Progenitor cell of endocrine pancreas (in vitro differentiated cells): ENCODE measurements at regions not wholly inside any gene's neighbourhood (a gene's known extent, or its start where the extent isn't known, plus 50 kb on each side); places are given as distances from the start of the nearest gene placed in this dataset.

Experiments used
- DNase-seq: peaks from one replicate; pipeline ENCODE4 v3.0.0; 2021; ENCODE audit warnings: low spot score; ENCODE audit not compliant: unreplicated experiment
- H3K27ac Mint-ChIP-seq: 2 replicates; pipeline ENCODE4 v1.8.0; 2021; ENCODE audit warnings: mild to moderate bottlenecking, moderate library complexity, mixed read lengths
- H3K27me3 Mint-ChIP-seq: 2 replicates; pipeline ENCODE4 v1.8.0; 2021; ENCODE audit warnings: mixed read lengths
- H3K36me3 Mint-ChIP-seq: 2 replicates; pipeline ENCODE4 v1.8.0; 2022; ENCODE audit warnings: mixed read lengths; ENCODE audit not compliant: insufficient read depth
- H3K4me1 Mint-ChIP-seq: 2 replicates; pipeline ENCODE4 v1.8.0; 2021; ENCODE audit warnings: low read depth, mixed read lengths
- H3K4me3 Mint-ChIP-seq: 2 replicates; pipeline ENCODE4 v1.8.0; 2021; ENCODE audit warnings: low read depth, mild to moderate bottlenecking, moderate library complexity, mixed read lengths
- H3K9me3 Mint-ChIP-seq: 2 replicates; pipeline ENCODE4 v1.8.0; 2021; ENCODE audit warnings: low read depth, mixed read lengths
- TF ChIP-seq, protein P1 (sequence below): fragments of 200-600 bp; sonication (generic); IDR thresholded peaks from one replicate; pipeline ENCODE4 v1.5.0; 2021; ENCODE audit warnings: antibody characterized with exemption, mild to moderate bottlenecking; ENCODE audit not compliant: unreplicated experiment

DNA sequence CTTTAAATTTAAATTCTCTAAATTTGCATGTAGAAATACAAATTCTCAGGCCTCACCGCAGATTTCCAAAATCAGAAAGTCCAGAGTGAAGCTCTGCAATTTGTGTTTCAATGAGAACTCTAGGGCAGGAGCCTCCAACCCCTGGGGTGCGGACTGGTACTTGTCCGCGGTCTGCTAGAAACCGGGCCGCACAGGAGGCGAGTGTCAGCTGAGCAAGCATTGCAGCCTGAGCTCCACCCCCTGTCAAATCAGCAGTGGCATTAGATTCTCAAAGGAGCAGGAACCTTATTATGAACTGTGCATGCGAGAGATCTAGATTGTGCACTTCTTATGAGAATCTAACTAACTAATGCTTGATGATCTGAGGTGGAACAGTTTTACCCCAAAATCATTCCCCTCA is 203.0 kb upstream of the PCSK2 start:
- Mint-ChIP-seq H3K27ac (no peak overlapping the region), H3K4me3 (no peak overlapping the region), H3K4me1 (peaks cover 3% of the 10 kb centered on the region), H3K36me3 (peaks cover 2% of the 10 kb centered on the region), H3K9me3 (peaks cover 11% of the 10 kb centered on the region), H3K27me3 (peaks cover 30% of the 10 kb centered on the region)
- TF ChIP-seq, protein P1, sequence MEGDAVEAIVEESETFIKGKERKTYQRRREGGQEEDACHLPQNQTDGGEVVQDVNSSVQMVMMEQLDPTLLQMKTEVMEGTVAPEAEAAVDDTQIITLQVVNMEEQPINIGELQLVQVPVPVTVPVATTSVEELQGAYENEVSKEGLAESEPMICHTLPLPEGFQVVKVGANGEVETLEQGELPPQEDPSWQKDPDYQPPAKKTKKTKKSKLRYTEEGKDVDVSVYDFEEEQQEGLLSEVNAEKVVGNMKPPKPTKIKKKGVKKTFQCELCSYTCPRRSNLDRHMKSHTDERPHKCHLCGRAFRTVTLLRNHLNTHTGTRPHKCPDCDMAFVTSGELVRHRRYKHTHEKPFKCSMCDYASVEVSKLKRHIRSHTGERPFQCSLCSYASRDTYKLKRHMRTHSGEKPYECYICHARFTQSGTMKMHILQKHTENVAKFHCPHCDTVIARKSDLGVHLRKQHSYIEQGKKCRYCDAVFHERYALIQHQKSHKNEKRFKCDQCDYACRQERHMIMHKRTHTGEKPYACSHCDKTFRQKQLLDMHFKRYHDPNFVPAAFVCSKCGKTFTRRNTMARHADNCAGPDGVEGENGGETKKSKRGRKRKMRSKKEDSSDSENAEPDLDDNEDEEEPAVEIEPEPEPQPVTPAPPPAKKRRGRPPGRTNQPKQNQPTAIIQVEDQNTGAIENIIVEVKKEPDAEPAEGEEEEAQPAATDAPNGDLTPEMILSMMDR, result no peak
- DNase-seq, result no peak

DNA sequence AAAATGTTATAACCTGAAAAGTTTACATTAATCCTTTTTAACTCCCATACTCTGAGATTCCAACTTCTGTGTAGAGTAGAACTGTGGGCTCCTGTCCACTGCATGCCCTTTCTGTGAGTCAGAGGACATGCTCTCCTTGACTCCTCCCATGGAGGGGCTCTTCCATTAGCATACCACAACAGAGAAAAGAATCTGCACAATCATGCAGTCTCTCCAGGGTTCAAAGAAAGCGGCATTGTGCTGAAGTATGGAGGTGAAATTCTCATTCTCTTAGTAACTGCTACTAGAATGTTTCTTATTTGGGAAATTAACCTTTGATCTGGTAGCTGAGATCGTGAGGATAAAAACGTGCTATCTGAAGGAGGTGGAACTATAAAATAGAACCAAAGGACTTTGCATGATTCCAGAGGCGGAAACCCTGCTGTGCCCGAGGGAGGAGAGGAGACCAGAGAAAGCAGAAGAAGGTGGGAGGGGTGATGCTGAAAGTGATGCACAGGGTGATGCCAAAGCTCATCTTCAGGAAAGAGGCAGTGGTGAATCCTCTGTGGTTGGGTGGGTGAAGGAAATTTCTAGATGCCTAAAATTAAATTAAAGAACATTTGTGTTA is 202.2 kb upstream of the PCSK2 start:
- H3K27me3 Mint-ChIP-seq, result peaks cover 30% of the 10 kb centered on the region
- peaks cover 11% of the 10 kb centered on the region for H3K9me3 Mint-ChIP-seq
- no peak overlapping the region for H3K4me3 Mint-ChIP-seq
- TF ChIP-seq, protein P1, result no peak
- H3K4me1 Mint-ChIP-seq, result peaks cover 3% of the 10 kb centered on the region
- H3K27ac Mint-ChIP-seq, result peak overlapping the region; percentile 6
- peaks cover 2% of the 10 kb centered on the region for H3K36me3 Mint-ChIP-seq
- no peak for DNase-seq

- peaks cover 2% of the 10 kb centered on the region for H3K36me3 Mint-ChIP-seq
- H3K27ac Mint-ChIP-seq, result no peak overlapping the region
- peaks cover 11% of the 10 kb centered on the region for H3K9me3 Mint-ChIP-seq
- no peak overlapping the region for H3K4me3 Mint-ChIP-seq
- TF ChIP-seq, protein P1, result no peak
- H3K27me3 Mint-ChIP-seq, result peaks cover 23% of the 10 kb centered on the region
- DNase-seq, result no peak
- peaks cover 3% of the 10 kb centered on the region for H3K4me1 Mint-ChIP-seq
Measured at GRCh38 chr20:17026346-17026745, 200.5 kb upstream of the PCSK2 start.

- TF ChIP-seq, protein P1, result no peak
- DNase-seq, result no peak
- Mint-ChIP-seq H3K36me3 (peaks cover 2% of the 10 kb centered on the region), H3K27ac (no peak overlapping the region), H3K27me3 (peaks cover 3% of the 10 kb centered on the region), H3K9me3 (peaks cover 11% of the 10 kb centered on the region), H3K4me3 (no peak overlapping the region), H3K4me1 (peaks cover under 1% of the 10 kb centered on the region)
Measured at GRCh38 chr20:17029698-17030097, 197.1 kb upstream of the PCSK2 start.

- Mint-ChIP-seq H3K27me3 (no peaks in the 10 kb centered on the region), H3K4me3 (no peak overlapping the region), H3K36me3 (no peaks in the 10 kb centered on the region), H3K9me3 (no peaks in the 10 kb centered on the region), H3K4me1 (no peaks in the 10 kb centered on the region), H3K27ac (no peak overlapping the region)
- no peak for DNase-seq
- TF ChIP-seq, protein P1, result no peak
Measured at GRCh38 chr20:17036541-17036940, 190.3 kb upstream of the PCSK2 start.
